Stimulated activated effector memory CD8-positive, alpha-beta T cell treated with anti-CD3 and anti-CD28 coated beads, Interleukin-12 subunit alpha, Interleukin-12 subunit beta, amount 100 ng/mL, for 72 hours (primary cell): ENCODE measurements at regions not wholly inside any gene's neighbourhood (a gene's known extent, or its start where the extent isn't known, plus 50 kb on each side); places are given as distances from the start of the nearest gene placed in this dataset.
A peak's percentile ranks its signal among the peaks of the same experiment; 100 is the strongest.

ENCODE experiments used
- ATAC-seq: fragments of 150-1000 bp; cut with Tn5 transposase; 2 replicates; pipeline ENCODE4 v1.10.0; 2021
- DNase-seq, 2 donors: peaks; one replicate each; pipeline ENCODE4 v3.0.0; 2021 to 2022; ENCODE audit warnings: low spot score in 2 of 2
- H3K27ac Mint-ChIP-seq: one replicate; pipeline ENCODE4 v1.8.0; 2022; ENCODE audit warnings: mild to moderate bottlenecking, mixed read lengths
- H3K36me3 Mint-ChIP-seq: one replicate; pipeline ENCODE4 v1.8.0; 2022; ENCODE audit warnings: mild to moderate bottlenecking, mixed read lengths
- H3K4me1 Mint-ChIP-seq: one replicate; pipeline ENCODE4 v1.8.0; 2022; ENCODE audit warnings: mixed read lengths
- H3K4me3 Mint-ChIP-seq: one replicate; pipeline ENCODE4 v1.8.0; 2022; ENCODE audit warnings: mild to moderate bottlenecking, mixed read lengths
- H3K9me3 Mint-ChIP-seq: one replicate; pipeline ENCODE4 v1.8.0; 2022; ENCODE audit warnings: mixed read lengths

- Mint-ChIP-seq H3K27ac (no peak overlapping the region), H3K36me3 (no peaks in the 10 kb centered on the region), H3K4me1 (no peaks in the 10 kb centered on the region), H3K9me3 (peaks cover 3% of the 10 kb centered on the region), H3K4me3 (no peak overlapping the region)
- DNase-seq (no peak), ATAC-seq (no peak)
Observed at GRCh38 chr12:14247166-14247565, 118.3 kb upstream of the ATF7IP start.

GRCh38 chr12:14249368-14249767 is 116.1 kb upstream of the ATF7IP start:
- Mint-ChIP-seq H3K4me3 (no peak overlapping the region), H3K36me3 (no peaks in the 10 kb centered on the region), H3K4me1 (no peaks in the 10 kb centered on the region), H3K27ac (no peak overlapping the region), H3K9me3 (no peaks in the 10 kb centered on the region)
- ATAC-seq (no peak), DNase-seq (no peak)

GRCh38 chr12:14252697-14253096 is 112.8 kb upstream of the ATF7IP start:
- ATAC-seq (no peak), DNase-seq (no peak)
- Mint-ChIP-seq H3K27ac (no peak overlapping the region), H3K36me3 (peaks cover 18% of the 10 kb centered on the region), H3K9me3 (no peaks in the 10 kb centered on the region), H3K4me1 (peaks cover 31% of the 10 kb centered on the region), H3K4me3 (no peak overlapping the region)

- ATAC-seq (no peak), DNase-seq (no peak)
- H3K4me3 Mint-ChIP-seq: no peak overlapping the region
- H3K27ac Mint-ChIP-seq: no peak overlapping the region
- peaks cover 39% of the 10 kb centered on the region for H3K4me1 Mint-ChIP-seq
- no peaks in the 10 kb centered on the region for H3K9me3 Mint-ChIP-seq
- peaks cover 22% of the 10 kb centered on the region for H3K36me3 Mint-ChIP-seq
Observed at GRCh38 chr12:14253496-14253895, 112.0 kb upstream of the ATF7IP start.

- Mint-ChIP-seq H3K4me1 (peaks cover 46% of the 10 kb centered on the region), H3K4me3 (no peak overlapping the region), H3K27ac (peak overlapping the region; percentile 98), H3K36me3 (peaks cover 22% of the 10 kb centered on the region), H3K9me3 (no peaks in the 10 kb centered on the region)
- DNase-seq (no peak), ATAC-seq (no peak)
Observed at GRCh38 chr12:14254781-14255180, 110.7 kb upstream of the ATF7IP start.

GRCh38 chr12:14256121-14256520 is 109.4 kb upstream of the ATF7IP start:
- H3K36me3 Mint-ChIP-seq: peaks cover 22% of the 10 kb centered on the region
- peak; percentile 70 for ATAC-seq
- peaks cover 46% of the 10 kb centered on the region for H3K4me1 Mint-ChIP-seq
- H3K4me3 Mint-ChIP-seq: peak overlapping the region; percentile 68
- DNase-seq: peak in 1 of 2 donors; percentile 55
- peak overlapping the region; percentile 98 for H3K27ac Mint-ChIP-seq
- H3K9me3 Mint-ChIP-seq: no peaks in the 10 kb centered on the region

- Mint-ChIP-seq H3K4me3 (peak overlapping the region; percentile 68), H3K4me1 (peaks cover 46% of the 10 kb centered on the region), H3K9me3 (no peaks in the 10 kb centered on the region), H3K36me3 (peaks cover 22% of the 10 kb centered on the region), H3K27ac (peak overlapping the region; percentile 98)
- DNase-seq (peak; percentile 50 to 77), ATAC-seq (peak; percentile 75)
Observed at GRCh38 chr12:14256555-14257169, 108.8 kb upstream of the ATF7IP start.

- Mint-ChIP-seq H3K4me3 (peak overlapping the region; percentile 68), H3K36me3 (peaks cover 22% of the 10 kb centered on the region), H3K27ac (peak overlapping the region; percentile 98), H3K9me3 (no peaks in the 10 kb centered on the region), H3K4me1 (peaks cover 46% of the 10 kb centered on the region)
- DNase-seq (no peak), ATAC-seq (no peak)
Observed at GRCh38 chr12:14257303-14257733, 108.2 kb upstream of the ATF7IP start.

- H3K36me3 Mint-ChIP-seq: peaks cover 22% of the 10 kb centered on the region
- H3K4me1 Mint-ChIP-seq: peaks cover 46% of the 10 kb centered on the region
- ATAC-seq (peak; percentile 83), DNase-seq (peak; percentile 73 to 94)
- peak overlapping the region; percentile 98 for H3K27ac Mint-ChIP-seq
- peak overlapping the region; percentile 68 for H3K4me3 Mint-ChIP-seq
- no peaks in the 10 kb centered on the region for H3K9me3 Mint-ChIP-seq
Observed at GRCh38 chr12:14257734-14258574, 107.5 kb upstream of the ATF7IP start.

- Mint-ChIP-seq H3K36me3 (peaks cover 22% of the 10 kb centered on the region), H3K27ac (peak overlapping the region; percentile 98), H3K4me3 (peak overlapping the region; percentile 68), H3K9me3 (no peaks in the 10 kb centered on the region), H3K4me1 (peaks cover 46% of the 10 kb centered on the region)
- ATAC-seq: no peak
- no peak for DNase-seq
Observed at GRCh38 chr12:14258575-14258940, 106.9 kb upstream of the ATF7IP start.

GRCh38 chr12:14259481-14260010 is 105.9 kb upstream of the ATF7IP start:
- no peak overlapping the region for H3K27ac Mint-ChIP-seq
- peaks cover 46% of the 10 kb centered on the region for H3K4me1 Mint-ChIP-seq
- peaks cover 22% of the 10 kb centered on the region for H3K36me3 Mint-ChIP-seq
- ATAC-seq (no peak), DNase-seq (no peak)
- no peak overlapping the region for H3K4me3 Mint-ChIP-seq
- no peaks in the 10 kb centered on the region for H3K9me3 Mint-ChIP-seq

GRCh38 chr12:14260011-14260993 is 105.2 kb upstream of the ATF7IP start:
- peaks cover 22% of the 10 kb centered on the region for H3K36me3 Mint-ChIP-seq
- ATAC-seq: no peak
- H3K9me3 Mint-ChIP-seq: no peaks in the 10 kb centered on the region
- no peak overlapping the region for H3K27ac Mint-ChIP-seq
- peaks cover 39% of the 10 kb centered on the region for H3K4me1 Mint-ChIP-seq
- H3K4me3 Mint-ChIP-seq: no peak overlapping the region
- no peak for DNase-seq

GRCh38 chr12:14261096-14261495 is 104.4 kb upstream of the ATF7IP start:
- H3K9me3 Mint-ChIP-seq: no peaks in the 10 kb centered on the region
- H3K4me3 Mint-ChIP-seq: no peak overlapping the region

GRCh38 chr12:14261861-14262260 is 103.6 kb upstream of the ATF7IP start:
- ATAC-seq: no peak
- peaks cover 11% of the 10 kb centered on the region for H3K36me3 Mint-ChIP-seq
- H3K9me3 Mint-ChIP-seq: no peaks in the 10 kb centered on the region
- peak overlapping the region; percentile 5 for H3K27ac Mint-ChIP-seq
- no peak overlapping the region for H3K4me3 Mint-ChIP-seq
- peaks cover 24% of the 10 kb centered on the region for H3K4me1 Mint-ChIP-seq
- DNase-seq: no peak

More at GRCh38 chr12:14261096-14261495, 104.4 kb upstream of the ATF7IP start:
- DNase-seq (no peak), ATAC-seq (no peak)
- Mint-ChIP-seq H3K36me3 (peaks cover 18% of the 10 kb centered on the region), H3K4me1 (peaks cover 31% of the 10 kb centered on the region), H3K27ac (no peak overlapping the region)
